RWPE2 (cell line): ENCODE measurements at regions not wholly inside any gene's neighbourhood (a gene's known extent, or its start where the extent isn't known, plus 50 kb on each side); places are given as distances from the start of the nearest gene placed in this dataset.
A peak's percentile ranks its signal among the peaks of the same experiment; 100 is the strongest.
"Not testable (repeated sequence)": the region's sequence is repeated elsewhere in the genome, so short reads cannot be mapped to it uniquely, and the experiment has no call there.

Experiments used
- ATAC-seq: fragments of 200-7000 bp; cut with Tn5 transposase; 3 replicates; pipeline ENCODE4 v1.9.1; 2021; ENCODE audit warnings: low read depth
- DNase-seq: peaks from one replicate; pipeline ENCODE4 v3.0.0-alpha.2; 2020; ENCODE audit warnings: low spot score
- H3K27ac ChIP-seq: fragments of 450-650 bp; 2 replicates; pipeline ENCODE4 v1.5.1; 2017; ENCODE audit warnings: mild to moderate bottlenecking; ENCODE audit not compliant: poor library complexity, severe bottlenecking
- H3K27me3 ChIP-seq: fragments of 250-450 bp; sonication (Bioruptor Pico); 2 replicates; pipeline ENCODE4 v1.5.1; 2021; ENCODE audit warnings: mild to moderate bottlenecking, moderate library complexity; ENCODE audit not compliant: insufficient read depth, poor library complexity, severe bottlenecking
- H3K36me3 ChIP-seq: fragments of 250-450 bp; sonication (Bioruptor Pico); 2 replicates; pipeline ENCODE4 v1.5.1; 2020; ENCODE audit warnings: low read depth, mild to moderate bottlenecking, moderate library complexity
- H3K4me1 ChIP-seq: fragments of 250-450 bp; sonication (Bioruptor Pico); 2 replicates; pipeline ENCODE4 v1.5.1; 2021; ENCODE audit warnings: mild to moderate bottlenecking, moderate library complexity; ENCODE audit not compliant: insufficient read depth, poor library complexity, severe bottlenecking
- H3K4me3 ChIP-seq: fragments of 250-450 bp; sonication (Bioruptor Pico); 2 replicates; pipeline ENCODE4 v1.5.1; 2021; ENCODE audit warnings: mild to moderate bottlenecking, moderate library complexity; ENCODE audit not compliant: severe bottlenecking
- H3K9me3 ChIP-seq: fragments of 250-450 bp; sonication (Bioruptor Pico); 2 replicates; pipeline ENCODE4 v1.5.1; 2021; ENCODE audit warnings: mild to moderate bottlenecking, moderate library complexity; ENCODE audit not compliant: severe bottlenecking
- CTCF ChIP-seq: fragments of 450-650 bp; IDR thresholded peaks from one replicate; pipeline ENCODE4 v1.5.1; 2017; ENCODE audit warnings: mild to moderate bottlenecking, moderate library complexity; ENCODE audit not compliant: poor library complexity, severe bottlenecking

GRCh38 chr5:102628441-102629175 is 126.5 kb upstream of the PAM start:
- ATAC-seq (peak; percentile 53; the same call in 2 of the 3 replicates), DNase-seq (no peak)
- Histone ChIP-seq H3K9me3 (no peaks in the 10 kb centered on the region), H3K27ac (no peak overlapping the region), H3K4me3 (no peak overlapping the region), H3K27me3 (no peaks in the 10 kb centered on the region), H3K4me1 (peaks cover 15% of the 10 kb centered on the region), H3K36me3 (no peaks in the 10 kb centered on the region)
- no peak for TF ChIP-seq CTCF

- DNase-seq (no peak), ATAC-seq (no peak)
- no peaks in the 10 kb centered on the region for H3K36me3 ChIP-seq
- H3K27ac ChIP-seq = no peak overlapping the region
- no peaks in the 10 kb centered on the region for H3K9me3 ChIP-seq
- no peak for TF ChIP-seq CTCF
- no peaks in the 10 kb centered on the region for H3K27me3 ChIP-seq
- no peak overlapping the region for H3K4me3 ChIP-seq
- peaks cover 15% of the 10 kb centered on the region for H3K4me1 ChIP-seq
Observed at GRCh38 chr5:102629827-102630605, 125.1 kb upstream of the PAM start.

GRCh38 chr5:102635399-102635798 is 119.7 kb upstream of the PAM start:
- not testable (repeated sequence) for ATAC-seq, H3K36me3 ChIP-seq, H3K27me3 ChIP-seq, H3K9me3 ChIP-seq, DNase-seq, H3K27ac ChIP-seq, H3K4me1 ChIP-seq, H3K4me3 ChIP-seq

- no peak for ATAC-seq
- Histone ChIP-seq H3K27me3 (no peaks in the 10 kb centered on the region), H3K36me3 (no peaks in the 10 kb centered on the region), H3K4me1 (no peaks in the 10 kb centered on the region), H3K27ac (no peak overlapping the region), H3K4me3 (no peak overlapping the region), H3K9me3 (no peaks in the 10 kb centered on the region)
- no peak for DNase-seq
- no peak for TF ChIP-seq CTCF
Observed at GRCh38 chr5:102638316-102638715, 116.8 kb upstream of the PAM start.

GRCh38 chr5:102638912-102639652 is 116.0 kb upstream of the PAM start:
- ATAC-seq (no peak), DNase-seq (no peak)
- TF ChIP-seq CTCF = no peak
- H3K4me1 ChIP-seq = no peaks in the 10 kb centered on the region
- H3K27ac ChIP-seq = no peak overlapping the region
- no peaks in the 10 kb centered on the region for H3K9me3 ChIP-seq
- H3K36me3 ChIP-seq = no peaks in the 10 kb centered on the region
- H3K4me3 ChIP-seq = no peak overlapping the region
- no peaks in the 10 kb centered on the region for H3K27me3 ChIP-seq
